Common myeloid progenitor, CD34-positive (primary cell): ENCODE measurements at regions not wholly inside any gene's neighbourhood (a gene's known extent, or its start where the extent isn't known, plus 50 kb on each side); places are given as distances from the start of the nearest gene placed in this dataset.

Experiments used
- CTCF ChIA-PET: fragments of 350-600 bp; sonication (Branson Sonifier 250); formaldehyde crosslinking; loops from one replicate; lab custom pipeline; 2021; ENCODE audit warnings: antibody characterized with exemption; lab: Charles Lee
- POLR2A ChIA-PET: fragments of 350-600 bp; sonication (Branson Sonifier 250); formaldehyde crosslinking; loops from one replicate; lab custom pipeline; 2021; ENCODE audit warnings: antibody characterized with exemption; lab: Charles Lee
- DNase-seq, 3 donors: peaks; one replicate each; pipeline versions ENCODE4 v3.0.0 to v3.0.0-alpha.2; 2013
- H3K27ac ChIP-seq, 2 experiments: 1 replicate in 1 of 2; 2 replicates in 1 of 2; pipeline ENCODE4 v1.7.0; 2013; ENCODE audit warnings: inconsistent platforms in 2 of 2, low read length in 2 of 2, mild to moderate bottlenecking in 2 of 2, low read depth in 1 of 2, moderate library complexity in 1 of 2; ENCODE audit not compliant: severe bottlenecking in 2 of 2, insufficient read depth in 1 of 2, poor library complexity in 1 of 2
- H3K27me3 ChIP-seq, 5 experiments: replicated peaks in 2 of 5; 1 replicate in 3 of 5; 2 replicates in 2 of 5; pipeline versions ENCODE4 v1.6.1 to v1.7.0; 2013; ENCODE audit warnings: low read length in 4 of 5, mild to moderate bottlenecking in 2 of 5, moderate library complexity in 2 of 5, inconsistent platforms in 1 of 5; ENCODE audit not compliant: insufficient read depth in 5 of 5, control insufficient read depth in 4 of 5
- H3K36me3 ChIP-seq, 4 experiments: 1 replicate in 2 of 4; 2 replicates in 2 of 4; pipeline versions ENCODE4 v1.6.1 to v1.7.0; 2013; ENCODE audit warnings: low read length in 3 of 4, control low read depth in 1 of 4, mild to moderate bottlenecking in 1 of 4; ENCODE audit not compliant: control insufficient read depth in 4 of 4, insufficient read depth in 4 of 4
- H3K4me1 ChIP-seq, 4 experiments: 1 replicate in 3 of 4; 2 replicates in 1 of 4; pipeline versions ENCODE4 v1.6.1 to v1.7.1; 2013; ENCODE audit warnings: low read length in 3 of 4, mild to moderate bottlenecking in 3 of 4, control low read depth in 1 of 4, inconsistent platforms in 1 of 4, moderate library complexity in 1 of 4; ENCODE audit not compliant: control insufficient read depth in 4 of 4, insufficient read depth in 4 of 4; ENCODE audit errors: control extremely low read depth in 1 of 4
- H3K4me3 ChIP-seq, 7 experiments: 1 replicate in 4 of 7; 2 replicates in 3 of 7; pipeline versions ENCODE4 v1.5.1 to v1.7.0; 2013; ENCODE audit warnings: mild to moderate bottlenecking in 7 of 7, low read length in 6 of 7, moderate library complexity in 6 of 7, inconsistent platforms in 2 of 7, low read depth in 2 of 7, control low read depth in 1 of 7; ENCODE audit not compliant: insufficient read depth in 4 of 7, control insufficient read depth in 1 of 7; ENCODE audit errors: extremely low read depth in 1 of 7
- H3K9me3 ChIP-seq, 5 experiments: 1 replicate in 4 of 5; 2 replicates in 1 of 5; pipeline versions ENCODE4 v1.6.1 to v1.7.1; 2013; ENCODE audit warnings: low read length in 4 of 5, mild to moderate bottlenecking in 2 of 5, inconsistent platforms in 1 of 5, low read depth in 1 of 5, moderate library complexity in 1 of 5; ENCODE audit not compliant: control insufficient read depth in 4 of 5, insufficient read depth in 2 of 5; ENCODE audit errors: control extremely low read depth in 1 of 5
- whole genome bisulfite sequencing: methylation state at CpG from one replicate; pipeline ENCODE4 v1.1.5; 2013; ENCODE audit not compliant: insufficient coverage; 5-methylcytosine and 5-hydroxymethylcytosine counted together

- H3K4me3 ChIP-seq, result no peak overlapping the region
- H3K36me3 ChIP-seq, result no peaks in the 10 kb centered on the region
- H3K27me3 ChIP-seq, result no peaks in the 10 kb centered on the region
- DNase-seq, result peak in 2 of 3 donors; percentile 16 to 29
- 62% methylated on average over 3 of the region's 3 CpGs for WGBS
- ChIA-PET POLR2A (no interaction called here), CTCF (no interaction called here)
- no peaks in the 10 kb centered on the region for H3K4me1 ChIP-seq
- H3K27ac ChIP-seq, result no peak overlapping the region
- no peaks in the 10 kb centered on the region for H3K9me3 ChIP-seq
Measured at GRCh38 chrX:133468051-133468450, 52.8 kb upstream of the GPC4 start.

GRCh38 chrX:133465254-133465653 is 50.0 kb upstream of the GPC4 start:
- WGBS, result 71% methylated on average over 1 of the region's 1 CpG

More at GRCh38 chrX:133465254-133465653, 50.0 kb upstream of the GPC4 start:
- no peaks in the 10 kb centered on the region for H3K36me3 ChIP-seq
- H3K9me3 ChIP-seq, result peaks cover 0 to 4% (median 0%) of the 10 kb centered on the region in 5 experiments
- DNase-seq, result no peak
- H3K27ac ChIP-seq, result no peak overlapping the region
- ChIA-PET POLR2A (no interaction called here), CTCF (no interaction called here)
- H3K4me1 ChIP-seq, result no peaks in the 10 kb centered on the region
- H3K27me3 ChIP-seq, result no peaks in the 10 kb centered on the region
- no peak overlapping the region for H3K4me3 ChIP-seq
